HG03039 (cell line): ENCODE measurements at regions not wholly inside any gene's neighbourhood (a gene's known extent, or its start where the extent isn't known, plus 50 kb on each side); places are given as distances from the start of the nearest gene placed in this dataset.

Experiments used
- ATAC-seq: cut with Tn5 transposase; IDR thresholded peaks from one replicate; pipeline ENCODE4 v1.9.1; 2021; ENCODE audit warnings: mild to moderate bottlenecking, moderate library complexity; ENCODE audit not compliant: unreplicated experiment

GRCh38 chr22:49573109-49573765 lies 254.4 kb downstream of the BRD1 start:
- ATAC-seq, result no peak

- no peak for ATAC-seq
These were observed 256.3 kb downstream of the BRD1 start for GRCh38 chr22:49571326-49571725.

- ATAC-seq, result no peak
These were observed 257.4 kb downstream of the BRD1 start for GRCh38 chr22:49570032-49570848.

GRCh38 chr22:49569286-49570031 lies 258.2 kb downstream of the BRD1 start:
- no peak for ATAC-seq

- ATAC-seq, result no peak
These were observed 258.9 kb downstream of the BRD1 start for GRCh38 chr22:49568751-49569285.

GRCh38 chr22:49567899-49568750 lies 259.5 kb downstream of the BRD1 start:
- no peak for ATAC-seq

- no peak for ATAC-seq
These were observed 261.0 kb downstream of the BRD1 start for GRCh38 chr22:49566693-49567092.

- ATAC-seq, result no peak
These were observed 261.5 kb downstream of the BRD1 start for GRCh38 chr22:49566141-49566541.

- no peak for ATAC-seq
These were observed 262.2 kb downstream of the BRD1 start for GRCh38 chr22:49565516-49565855.

GRCh38 chr22:49564666-49565515 lies 262.8 kb downstream of the BRD1 start:
- no peak for ATAC-seq

GRCh38 chr22:49564054-49564453 lies 263.6 kb downstream of the BRD1 start:
- no peak for ATAC-seq

GRCh38 chr22:49562685-49563249 lies 264.9 kb downstream of the BRD1 start:
- no peak for ATAC-seq

- no peak for ATAC-seq
These were observed 265.7 kb downstream of the BRD1 start for GRCh38 chr22:49561976-49562375.

GRCh38 chr22:49561338-49561737 lies 266.3 kb downstream of the BRD1 start:
- no peak for ATAC-seq

- ATAC-seq, result no peak
These were observed 272.1 kb downstream of the BRD1 start for GRCh38 chr22:49555526-49555925.

- no peak for ATAC-seq
These were observed 272.9 kb downstream of the BRD1 start for GRCh38 chr22:49554741-49555140.

GRCh38 chr22:49554296-49554625 lies 273.4 kb downstream of the BRD1 start:
- ATAC-seq, result no peak

- no peak for ATAC-seq
These were observed 274.0 kb downstream of the BRD1 start for GRCh38 chr22:49553518-49554295.

GRCh38 chr22:49553076-49553475 lies 274.6 kb downstream of the BRD1 start:
- no peak for ATAC-seq
